Skin epidermis (tissue), 12 donors: ENCODE measurements at regions not wholly inside any gene's neighbourhood (a gene's known extent, or its start where the extent isn't known, plus 50 kb on each side); places are given as distances from the start of the nearest gene placed in this dataset.
A peak's percentile ranks its signal among the peaks of the same experiment; 100 is the strongest.
"Not testable (repeated sequence)": the region's sequence is repeated elsewhere in the genome, so short reads cannot be mapped to it uniquely, and the experiment has no call there.

Experiments used
- H3K27ac ChIP-seq, 21 experiments: fragments of 200-600 bp; sonication (generic) in 11 of 21; one replicate each; pipeline ENCODE4 v1.5.0; 2020; ENCODE audit warnings: mild to moderate bottlenecking in 3 of 21, inconsistent platforms in 2 of 21, moderate library complexity in 2 of 21
- H3K4me3 ChIP-seq, 7 experiments: fragments of 200-600 bp; sonication (generic) in 2 of 7; one replicate each; pipeline ENCODE4 v1.5.0; 2020; ENCODE audit warnings: inconsistent platforms in 2 of 7, mild to moderate bottlenecking in 2 of 7, moderate library complexity in 1 of 7

DNA sequence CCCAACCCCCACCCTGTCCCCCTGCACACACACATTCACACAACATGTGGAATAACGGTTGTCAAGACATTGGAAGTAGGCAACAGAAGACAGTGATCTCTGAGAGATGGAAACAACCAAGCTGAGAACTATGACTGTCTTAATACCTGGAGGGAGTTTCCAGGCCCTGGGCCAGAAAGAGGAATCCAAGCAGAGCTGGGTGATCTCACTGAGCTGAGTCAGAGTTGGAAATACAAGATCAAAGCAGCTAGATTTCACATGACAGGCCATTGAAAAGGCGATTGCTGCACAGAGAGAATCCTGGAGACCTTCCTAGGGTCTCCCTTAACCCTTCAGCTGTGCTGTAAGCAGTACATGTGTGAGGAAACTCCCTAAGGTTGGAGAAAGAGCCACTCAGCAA lies 165.8 kb upstream of the PRSS1 start:
- Histone ChIP-seq H3K4me3 (no peak overlapping the region), H3K27ac (no peak overlapping the region)

DNA sequence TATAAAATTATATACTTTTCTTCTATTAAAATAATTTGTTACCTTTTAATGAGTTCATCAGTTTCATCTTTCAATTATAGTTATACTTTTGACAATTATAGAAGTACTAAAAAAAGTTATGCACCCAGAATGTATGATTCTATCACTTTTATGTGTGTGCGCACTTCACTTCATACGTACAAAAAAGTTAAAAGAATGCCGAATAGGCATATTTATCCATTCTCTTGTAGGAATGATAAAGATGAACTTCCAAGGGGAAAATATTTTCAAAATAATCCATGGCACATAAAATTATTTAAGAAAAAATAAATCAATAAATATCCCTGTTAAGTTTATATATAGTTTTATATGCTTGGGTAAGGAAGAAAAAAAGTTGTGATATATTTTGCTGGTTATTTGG lies 166.9 kb upstream of the PRSS1 start:
- Histone ChIP-seq H3K4me3 (no peak overlapping the region), H3K27ac (no peak overlapping the region)

DNA sequence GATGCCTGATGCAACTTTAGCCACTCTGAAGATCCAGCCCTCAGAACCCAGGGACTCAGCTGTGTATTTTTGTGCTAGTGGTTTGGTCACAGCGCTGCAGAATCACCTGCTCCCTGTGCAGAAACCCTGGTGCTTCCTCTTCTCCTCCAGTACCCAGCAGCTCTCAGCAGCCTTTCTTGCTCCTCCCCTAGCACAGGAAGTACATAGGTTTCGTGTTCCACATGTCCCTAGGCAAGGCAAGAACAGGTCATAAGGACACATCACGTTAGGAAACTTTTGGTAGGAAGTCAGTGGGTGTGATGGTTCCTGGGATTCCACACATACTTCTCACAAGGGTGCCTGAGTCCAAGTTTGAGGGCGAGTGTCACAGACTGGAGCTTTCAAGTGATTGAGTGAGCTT lies 167.9 kb upstream of the PRSS1 start:
- Histone ChIP-seq H3K27ac (no peak overlapping the region), H3K4me3 (no peak overlapping the region)

DNA sequence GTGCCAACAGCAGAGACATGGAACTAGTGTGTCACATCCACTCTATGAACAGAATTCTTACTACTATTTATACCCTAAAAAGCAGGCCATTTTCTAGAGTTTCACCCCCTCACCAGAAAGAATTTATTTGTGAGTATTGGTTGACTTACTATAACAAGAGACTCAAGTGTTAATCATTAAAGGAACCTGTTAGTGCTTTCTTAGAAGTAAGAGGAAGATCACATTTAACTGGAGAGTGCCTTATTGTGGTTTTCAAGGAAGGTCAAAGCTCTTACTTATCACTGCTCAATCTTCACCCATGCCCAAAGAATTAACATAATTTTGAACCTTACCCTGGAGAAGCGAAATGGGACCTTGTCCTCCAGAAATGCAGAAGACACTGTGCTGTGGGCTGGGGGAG lies 169.3 kb upstream of the PRSS1 start:
- H3K4me3 ChIP-seq = no peak overlapping the region
- no peak overlapping the region for H3K27ac ChIP-seq

DNA sequence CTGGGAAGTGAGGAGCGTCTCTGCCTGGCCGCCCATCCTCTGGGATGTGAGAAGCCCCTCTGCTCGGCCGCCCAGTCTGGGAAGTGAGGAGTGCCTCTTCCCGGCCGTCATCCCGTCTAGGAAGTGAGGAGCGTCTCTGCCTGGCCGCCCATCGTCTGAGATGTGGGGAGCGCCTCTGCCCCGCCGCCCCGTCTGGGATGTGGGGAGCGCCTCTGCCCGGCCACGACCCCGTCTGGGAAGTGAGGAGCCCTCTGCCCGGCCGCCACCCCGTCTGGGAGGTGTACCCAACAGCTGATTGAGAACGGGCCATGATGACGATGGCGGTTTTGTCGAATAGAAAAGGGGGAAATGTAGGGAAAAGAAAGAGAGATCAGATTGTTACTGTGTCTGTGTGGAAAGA lies 173.9 kb upstream of the PRSS1 start:
- not testable (repeated sequence) for H3K27ac ChIP-seq, H3K4me3 ChIP-seq

DNA sequence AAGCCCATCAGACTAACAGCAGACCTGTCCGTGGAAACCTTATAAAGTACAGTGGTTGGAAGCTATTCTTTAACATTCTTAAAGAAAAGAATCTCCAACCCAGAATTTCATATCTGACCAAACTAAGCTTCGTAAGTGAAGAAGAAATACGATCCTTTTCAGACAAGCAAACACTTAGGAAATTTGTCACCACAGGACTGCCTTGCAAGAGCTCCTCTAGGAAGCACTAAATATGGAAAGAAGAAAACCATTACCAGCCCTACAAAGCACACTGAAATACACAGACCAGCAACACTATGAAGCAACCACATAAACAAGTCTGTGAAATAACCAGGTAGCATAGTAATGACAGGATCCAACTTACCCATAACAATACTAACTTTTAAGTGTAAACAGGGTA lies 177.7 kb upstream of the PRSS1 start:
- no peak overlapping the region for H3K4me3 ChIP-seq

DNA sequence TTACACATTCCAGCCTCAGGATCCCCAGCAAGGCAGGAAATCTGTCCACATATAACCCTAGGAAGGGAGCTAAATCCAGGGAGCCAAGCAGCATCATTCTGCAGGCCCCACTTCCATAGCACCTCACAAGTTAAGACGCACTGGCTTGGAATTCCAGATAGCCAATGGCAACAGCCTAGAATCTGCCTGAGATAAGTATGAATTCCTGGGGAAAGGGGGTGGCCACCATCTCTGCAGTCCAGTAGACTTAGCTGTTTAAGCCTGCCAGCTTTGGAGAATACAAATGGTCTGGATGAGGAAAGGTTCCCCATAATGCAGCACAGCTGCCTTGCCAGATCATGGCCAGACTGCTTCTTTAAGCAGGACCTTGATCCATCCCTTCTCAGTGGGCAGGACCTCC lies 179.4 kb upstream of the PRSS1 start:
- H3K4me3 ChIP-seq = no peak overlapping the region

More for the DNA sequence above, 177.7 kb upstream of the PRSS1 start:
- no peak overlapping the region for H3K27ac ChIP-seq

DNA sequence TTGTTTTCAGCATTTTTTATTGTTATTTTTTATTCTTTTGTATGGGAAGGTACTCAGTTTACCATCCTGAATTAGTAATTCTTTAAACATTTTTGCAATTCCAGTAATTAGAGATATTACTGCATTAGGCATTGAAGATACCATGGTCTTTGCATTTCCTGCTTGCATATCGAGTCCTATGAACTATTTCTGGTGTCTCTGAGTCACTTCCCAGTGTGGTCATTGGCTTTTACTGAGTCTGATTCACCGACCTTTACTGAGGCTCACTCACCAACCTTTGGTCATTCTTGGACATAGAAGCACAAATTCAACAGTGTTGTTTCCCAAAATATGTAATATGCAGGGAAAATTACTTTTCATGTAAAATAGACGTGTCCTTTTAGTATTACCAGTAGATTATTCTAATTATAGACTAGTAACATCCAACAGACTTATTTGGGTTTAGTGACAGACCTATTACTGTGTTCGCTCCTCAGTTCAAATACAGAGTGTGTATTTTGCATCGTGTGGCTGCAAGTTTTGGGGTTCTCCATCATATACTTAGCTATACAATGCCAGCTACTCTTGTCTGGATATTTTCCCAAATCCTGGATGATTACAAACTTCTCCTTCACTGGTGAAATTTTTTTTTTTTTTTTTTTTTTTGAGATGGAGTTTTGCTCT lies 180.7 kb upstream of the PRSS1 start:
- H3K27ac ChIP-seq = no peak overlapping the region
- H3K4me3 ChIP-seq = no peak overlapping the region

More for the DNA sequence above, 179.4 kb upstream of the PRSS1 start:
- H3K27ac ChIP-seq = no peak overlapping the region

DNA sequence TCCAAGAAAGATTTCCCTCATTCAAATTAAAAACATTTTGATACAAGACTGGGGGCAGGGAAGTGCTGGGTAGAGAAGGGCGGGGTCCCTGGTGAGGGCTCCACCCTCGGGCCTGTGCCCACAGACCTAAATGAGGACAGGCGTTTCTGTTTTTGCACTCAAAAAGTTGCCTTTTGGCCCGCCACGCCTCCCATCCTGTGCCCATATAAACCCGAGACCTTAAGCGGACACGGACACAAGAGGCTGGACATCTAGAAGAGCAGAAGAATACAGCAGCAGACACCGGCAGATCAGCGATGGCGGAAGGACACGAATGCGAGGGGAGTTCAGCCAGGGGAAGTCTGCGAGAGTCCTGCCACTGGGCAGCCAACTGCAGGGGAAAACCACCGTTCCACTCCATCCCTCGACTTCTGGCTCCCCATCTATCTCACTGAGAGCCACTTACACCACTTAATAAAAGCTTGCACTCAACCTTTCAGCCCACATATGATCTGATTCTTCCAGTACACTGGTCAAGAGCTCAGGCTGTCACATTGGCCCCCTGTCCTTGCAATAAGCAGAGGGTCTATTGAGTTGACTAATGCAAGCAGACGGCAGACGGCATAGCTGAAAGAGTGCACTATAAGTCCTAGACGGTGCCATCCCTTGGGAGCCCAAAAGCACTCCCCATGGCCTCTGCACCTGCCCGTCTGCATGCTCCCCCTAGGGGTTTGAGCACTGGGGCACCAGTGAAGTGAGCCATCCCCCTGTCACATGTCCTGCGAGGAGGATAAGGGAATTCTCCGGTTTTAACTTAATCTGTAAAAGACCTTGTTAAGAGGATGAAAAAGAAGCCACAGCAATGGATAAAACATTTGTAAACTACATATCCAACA lies 181.8 kb upstream of the PRSS1 start:
- no peak overlapping the region for H3K27ac ChIP-seq
- no peak overlapping the region for H3K4me3 ChIP-seq

DNA sequence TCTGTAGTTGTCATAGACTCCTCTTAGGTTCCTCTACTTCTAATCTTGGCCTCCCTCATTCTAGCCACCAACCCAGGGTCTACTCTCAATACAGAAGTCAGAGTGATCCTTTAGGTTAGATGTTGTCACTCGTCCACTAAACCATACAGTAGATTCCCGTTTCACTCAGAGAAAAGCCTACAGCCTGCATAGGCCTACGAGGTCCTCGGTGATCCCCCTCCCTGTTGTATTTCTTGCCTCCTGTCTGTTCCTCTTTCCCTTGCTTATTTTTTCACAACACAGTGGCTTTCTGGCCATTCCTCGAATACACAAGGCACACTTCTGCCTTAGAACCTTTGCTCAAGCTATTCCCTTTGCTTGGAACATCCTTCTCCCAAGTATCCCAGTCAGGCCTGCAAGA lies 183.0 kb upstream of the PRSS1 start:
- Histone ChIP-seq H3K4me3 (no peak overlapping the region), H3K27ac (no peak overlapping the region)

DNA sequence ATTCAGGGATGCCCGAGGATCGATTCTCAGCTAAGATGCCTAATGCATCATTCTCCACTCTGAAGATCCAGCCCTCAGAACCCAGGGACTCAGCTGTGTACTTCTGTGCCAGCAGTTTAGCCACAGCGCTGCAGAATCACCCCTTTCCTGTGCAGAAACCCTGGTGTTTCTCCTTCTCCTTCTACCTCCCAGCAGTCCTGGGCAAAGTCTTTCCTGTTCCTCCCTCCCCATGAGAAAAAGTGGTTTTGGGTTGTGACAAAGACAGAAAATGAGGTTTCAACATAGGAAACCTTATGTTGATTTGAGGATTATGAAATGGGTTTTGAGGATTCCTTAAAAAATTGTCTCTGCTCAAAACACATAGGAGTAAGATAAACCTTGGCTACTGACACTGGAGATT lies 185.1 kb upstream of the PRSS1 start:
- not testable (repeated sequence) for H3K4me3 ChIP-seq, H3K27ac ChIP-seq

DNA sequence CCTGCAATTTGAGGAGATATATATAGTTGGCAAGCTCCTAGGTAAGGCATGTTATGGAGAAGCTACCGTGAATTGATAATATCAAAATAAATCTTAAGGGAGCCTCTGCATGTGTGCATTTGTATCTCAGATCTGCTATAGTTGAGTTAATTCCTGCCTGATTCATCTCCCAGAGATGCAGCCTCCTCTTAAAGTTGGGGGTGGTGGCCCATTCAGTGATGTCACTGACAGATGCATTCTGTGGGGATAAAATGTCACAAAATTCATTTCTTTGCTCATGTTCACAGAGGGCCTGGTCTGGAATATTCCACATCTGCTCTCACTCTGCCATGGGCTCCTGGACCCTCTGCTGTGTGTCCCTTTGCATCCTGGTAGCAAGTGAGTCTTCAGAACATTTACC lies 185.8 kb upstream of the PRSS1 start:
- no peak overlapping the region for H3K27ac ChIP-seq
- no peak overlapping the region for H3K4me3 ChIP-seq

DNA sequence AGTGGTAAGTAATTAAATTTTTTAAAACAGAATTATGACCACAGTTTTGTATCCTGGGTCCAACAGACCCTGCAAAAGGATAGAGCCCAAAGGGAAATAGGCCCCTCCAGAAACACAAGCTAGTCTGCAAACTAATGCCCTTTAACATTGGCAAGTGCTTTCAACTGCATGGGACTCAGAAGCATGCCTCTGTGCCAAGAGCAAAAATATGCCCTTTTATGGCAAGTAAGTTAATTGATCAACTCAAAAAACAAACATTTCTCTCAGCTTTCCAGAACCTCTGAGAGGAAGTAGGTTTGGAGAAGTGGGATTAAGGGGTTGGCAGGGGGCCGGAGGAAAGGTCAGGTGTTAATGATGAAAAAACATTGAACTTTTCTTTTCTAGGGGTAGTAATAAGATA lies 186.6 kb upstream of the PRSS1 start:
- Histone ChIP-seq H3K27ac (no peak overlapping the region), H3K4me3 (no peak overlapping the region)

DNA sequence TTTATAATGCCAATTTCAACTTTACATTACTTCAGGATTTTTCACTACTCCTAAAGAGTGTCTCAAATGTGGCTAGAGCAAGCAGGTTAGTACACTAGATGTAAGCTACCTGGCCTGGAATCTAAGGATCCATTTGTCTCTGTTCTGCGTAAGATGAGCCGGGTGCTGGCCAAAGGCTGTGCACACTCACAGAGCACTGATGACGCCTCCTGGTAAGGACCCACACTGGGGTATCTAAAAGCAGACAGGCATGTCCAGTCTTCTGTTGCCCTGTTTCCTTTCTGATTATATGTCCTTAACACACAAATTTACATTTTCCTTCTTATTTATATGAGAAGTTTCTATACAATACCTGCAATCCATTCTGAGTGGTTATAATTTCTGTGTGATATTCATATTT lies 187.9 kb upstream of the PRSS1 start:
- not testable (repeated sequence) for H3K4me3 ChIP-seq

DNA sequence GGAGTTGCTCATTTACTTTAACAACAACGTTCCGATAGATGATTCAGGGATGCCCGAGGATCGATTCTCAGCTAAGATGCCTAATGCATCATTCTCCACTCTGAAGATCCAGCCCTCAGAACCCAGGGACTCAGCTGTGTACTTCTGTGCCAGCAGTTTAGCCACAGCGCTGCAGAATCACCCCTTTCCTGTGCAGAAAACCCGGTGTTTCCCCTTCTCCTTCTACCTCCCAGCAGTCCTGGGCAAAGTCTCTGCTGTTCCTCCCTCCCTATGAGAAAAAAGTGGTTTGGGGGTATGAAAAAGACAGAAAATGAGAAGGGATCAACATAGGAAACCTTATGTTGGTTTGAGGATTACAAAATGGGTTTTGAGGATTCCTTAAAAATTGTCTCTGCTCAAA lies 188.5 kb upstream of the PRSS1 start:
- H3K27ac ChIP-seq, H3K4me3 ChIP-seq: not testable (repeated sequence)

More for the DNA sequence above, 187.9 kb upstream of the PRSS1 start:
- not testable (repeated sequence) for H3K27ac ChIP-seq

DNA sequence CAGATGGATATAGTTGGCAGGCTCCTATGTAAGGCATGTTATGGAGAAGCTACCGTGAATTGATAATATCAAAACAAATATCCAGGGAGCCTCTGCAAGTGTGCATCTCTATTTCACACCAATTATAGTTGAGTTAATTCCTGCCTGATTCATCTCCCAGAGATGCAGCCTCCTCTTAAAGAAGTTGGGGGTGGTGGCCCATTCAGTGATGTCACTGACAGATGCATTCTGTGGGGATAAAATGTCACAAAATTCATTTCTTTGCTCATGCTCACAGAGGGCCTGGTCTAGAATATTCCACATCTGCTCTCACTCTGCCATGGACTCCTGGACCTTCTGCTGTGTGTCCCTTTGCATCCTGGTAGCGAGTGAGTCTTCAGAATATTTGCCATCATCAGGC lies 189.1 kb upstream of the PRSS1 start:
- H3K4me3 ChIP-seq = no peak overlapping the region
- no peak overlapping the region for H3K27ac ChIP-seq

DNA sequence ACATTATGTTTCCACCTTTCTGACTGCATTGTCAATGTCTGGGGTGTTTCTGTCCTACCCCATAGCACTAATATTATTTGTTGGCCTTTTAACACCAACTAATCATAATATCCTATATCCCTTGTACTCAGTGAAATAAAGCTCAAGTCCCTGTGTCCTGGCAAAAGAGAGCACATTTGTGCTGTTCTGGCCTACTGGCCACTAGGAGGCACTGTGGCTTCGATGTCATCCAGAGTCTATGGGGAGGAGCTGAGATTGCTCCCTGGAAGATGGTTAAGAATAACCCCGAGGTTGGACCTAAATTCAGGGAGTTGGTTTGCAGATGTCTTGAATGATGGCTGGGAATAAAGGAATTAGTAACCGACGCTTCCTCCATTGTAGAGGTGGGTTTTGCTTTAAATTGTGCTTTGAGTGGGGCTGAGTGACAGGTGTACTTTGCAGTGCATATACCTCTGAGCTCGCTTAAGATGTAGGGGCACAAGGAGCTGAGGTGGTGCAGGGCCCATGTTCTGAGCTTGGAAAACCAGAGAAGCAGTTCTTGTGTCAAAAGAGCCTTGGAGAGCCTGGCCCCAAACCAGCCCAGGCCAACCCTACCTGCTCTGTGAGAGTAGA lies 191.2 kb upstream of the PRSS1 start:
- H3K4me3 ChIP-seq = no peak overlapping the region
- H3K27ac ChIP-seq = no peak overlapping the region

DNA sequence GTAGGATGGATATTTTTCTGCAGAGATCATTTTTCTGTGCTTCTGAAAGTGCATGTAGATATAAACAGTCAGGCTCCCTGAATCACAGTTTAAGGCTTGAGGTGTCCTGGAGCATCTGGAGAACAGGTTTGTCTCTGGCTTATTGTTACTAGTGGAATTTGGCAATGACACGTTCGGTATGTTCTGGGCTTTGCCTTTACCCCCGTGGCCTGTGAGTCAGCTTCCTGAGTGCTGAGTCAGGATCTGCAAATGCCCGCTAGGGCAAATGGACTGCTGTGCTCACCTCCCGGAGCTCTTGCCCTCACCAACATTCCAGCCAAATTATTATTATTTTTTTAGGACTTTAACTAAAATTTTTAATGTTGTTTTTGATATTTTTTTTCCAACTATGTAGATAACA lies 192.5 kb upstream of the PRSS1 start:
- Histone ChIP-seq H3K27ac (peak overlapping the region in 3 of 21 experiments; percentile 2 to 71 (median 3)), H3K4me3 (no peak overlapping the region)

DNA sequence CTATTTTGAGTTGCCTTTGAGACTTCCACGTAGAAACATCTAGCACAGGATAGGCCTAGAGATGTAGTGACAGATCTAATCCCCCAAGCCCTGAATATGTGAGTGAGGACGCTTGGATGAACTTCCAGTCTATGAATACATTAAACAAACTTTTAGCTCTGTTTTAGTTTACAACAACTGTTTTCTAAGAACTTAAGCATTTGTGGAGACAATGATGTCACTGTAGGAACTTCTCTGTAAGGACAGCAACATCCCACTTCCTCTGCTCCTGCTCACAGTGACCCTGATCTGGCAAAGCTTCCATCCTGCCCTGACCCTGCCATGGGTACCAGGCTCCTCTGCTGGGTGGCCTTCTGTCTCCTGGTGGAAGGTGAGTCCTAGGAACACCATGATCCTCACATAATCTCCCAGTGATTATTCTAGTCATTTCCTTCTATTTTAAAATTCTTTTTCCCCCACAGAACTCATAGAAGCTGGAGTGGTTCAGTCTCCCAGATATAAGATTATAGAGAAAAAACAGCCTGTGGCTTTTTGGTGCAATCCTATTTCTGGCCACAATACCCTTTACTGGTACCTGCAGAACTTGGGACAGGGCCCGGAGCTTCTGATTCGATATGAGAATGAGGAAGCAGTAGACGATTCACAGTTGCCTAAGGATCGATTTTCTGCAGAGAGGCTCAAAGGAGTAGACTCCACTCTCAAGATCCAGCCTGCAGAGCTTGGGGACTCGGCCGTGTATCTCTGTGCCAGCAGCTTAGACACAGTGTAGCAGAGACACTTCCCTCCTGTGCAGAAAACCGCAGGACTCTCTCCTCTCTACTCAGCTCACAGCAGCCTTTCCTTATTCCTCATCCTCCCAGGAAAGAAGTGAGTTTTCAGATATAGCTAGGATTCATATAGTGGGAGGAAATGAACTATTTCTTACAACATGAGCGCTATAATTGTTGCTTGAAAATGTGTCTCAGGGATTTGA lies 194.4 kb upstream of the PRSS1 start:
- peak overlapping the region in 3 of 21 experiments; percentile 17 to 25 (median 24) for H3K27ac ChIP-seq

DNA sequence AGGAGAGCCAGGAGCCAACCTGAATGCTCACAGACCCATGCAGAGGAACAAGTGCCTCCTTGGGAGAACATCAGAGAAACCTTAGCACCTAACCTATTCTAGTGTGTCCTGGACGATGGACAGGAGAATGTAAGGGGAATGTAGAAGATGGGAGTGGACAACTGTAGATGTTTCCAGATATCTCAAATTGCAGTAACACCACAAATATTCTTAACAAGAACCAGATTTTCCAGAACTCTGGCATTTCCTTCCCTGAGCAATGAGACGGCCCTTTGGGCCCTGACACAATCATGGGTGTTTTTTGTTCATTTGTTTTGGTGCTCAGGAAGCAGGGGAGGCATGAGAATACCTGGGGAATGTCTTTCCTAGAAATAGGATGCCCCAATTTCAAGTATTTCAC lies 196.1 kb upstream of the PRSS1 start:
- no peak overlapping the region for H3K4me3 ChIP-seq
- no peak overlapping the region for H3K27ac ChIP-seq

More for the DNA sequence above, 194.4 kb upstream of the PRSS1 start:
- no peak overlapping the region for H3K4me3 ChIP-seq
